ENCODE measurements at regions not wholly inside any gene's neighbourhood (a gene's known extent, or its start where the extent isn't known, plus 50 kb on each side); places are given as distances from the start of the nearest gene placed in this dataset.

DNA sequence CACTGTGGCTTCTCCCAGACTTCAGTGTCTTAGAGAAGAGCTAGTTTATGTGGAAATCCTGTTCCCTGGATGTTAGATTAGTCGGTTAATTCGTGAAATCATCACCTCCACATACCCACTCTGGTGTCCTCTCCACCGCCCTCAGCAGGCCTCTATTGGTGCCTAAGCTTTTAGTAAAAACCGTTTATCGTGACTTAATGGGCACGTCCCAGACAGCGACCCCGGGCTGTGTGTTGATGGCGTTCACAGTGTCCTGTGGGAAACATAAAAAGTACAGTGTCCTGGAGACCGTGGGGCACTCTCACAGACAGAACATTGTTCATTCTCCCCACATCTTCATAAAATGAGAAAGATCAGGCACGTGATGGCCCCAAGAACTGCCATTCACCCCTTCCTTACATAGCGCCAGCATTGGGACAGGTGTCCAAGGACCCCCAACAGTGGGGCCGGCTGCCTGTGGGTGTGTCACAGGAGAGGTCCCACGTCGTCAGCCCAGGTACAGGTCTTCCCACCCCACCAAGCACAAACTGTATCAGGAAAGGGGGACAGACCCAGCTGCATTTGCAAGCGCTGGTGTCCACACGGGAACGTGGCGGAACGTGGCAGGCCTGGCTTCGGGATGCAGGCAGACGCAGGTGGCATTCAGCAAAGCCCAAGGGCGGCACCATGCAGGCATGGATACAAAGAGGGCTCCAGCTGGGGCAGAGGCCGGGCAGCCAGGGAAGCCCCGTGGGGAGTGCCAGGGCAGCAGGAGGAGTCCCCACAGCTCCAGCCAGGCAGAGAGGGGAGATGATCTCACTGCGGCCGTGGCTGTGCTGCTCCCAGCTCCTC, 237.7 kb downstream of the DLL1 start:
- Mint-ChIP-seq H3K9me3 (peaks cover 18% of the 10 kb centered on the region; the same call in 1 of the 2 replicates), H3K4me1 (peaks cover 5% of the 10 kb centered on the region), H3K27ac (no peak overlapping the region), H3K27me3 (ENCODE audit: low read depth) (no peaks in the 10 kb centered on the region), H3K36me3 (peaks cover 6% of the 10 kb centered on the region), H3K4me3 (no peak overlapping the region)
- TF ChIP-seq SMAD4 (CRISPR knock-in tag; IDR thresholded peaks at IDR 0.05) (no peak), IRF2 (CRISPR knock-in tag; IDR thresholded peaks at IDR 0.05; ENCODE audit: borderline replicate concordance, low read depth) (no peak), SMAD3 (CRISPR knock-in tag; IDR thresholded peaks at IDR 0.05; ENCODE audit: borderline replicate concordance) (no peak), CREB1 (CRISPR knock-in tag; IDR thresholded peaks at IDR 0.05) (no peak), ZBTB21 (CRISPR knock-in tag; IDR thresholded peaks at IDR 0.05; ENCODE audit: borderline replicate concordance) (no peak), CBFB (CRISPR knock-in tag; IDR thresholded peaks at IDR 0.05; ENCODE audit: low read depth) (no peak), NFE2L1 (CRISPR knock-in tag; IDR thresholded peaks at IDR 0.05) (no peak), ZNF416 (CRISPR knock-in tag; IDR thresholded peaks at IDR 0.05) (no peak), FOXK1 (CRISPR knock-in tag; IDR thresholded peaks at IDR 0.05) (no peak)
- TF ChIP-seq, protein P1, sequence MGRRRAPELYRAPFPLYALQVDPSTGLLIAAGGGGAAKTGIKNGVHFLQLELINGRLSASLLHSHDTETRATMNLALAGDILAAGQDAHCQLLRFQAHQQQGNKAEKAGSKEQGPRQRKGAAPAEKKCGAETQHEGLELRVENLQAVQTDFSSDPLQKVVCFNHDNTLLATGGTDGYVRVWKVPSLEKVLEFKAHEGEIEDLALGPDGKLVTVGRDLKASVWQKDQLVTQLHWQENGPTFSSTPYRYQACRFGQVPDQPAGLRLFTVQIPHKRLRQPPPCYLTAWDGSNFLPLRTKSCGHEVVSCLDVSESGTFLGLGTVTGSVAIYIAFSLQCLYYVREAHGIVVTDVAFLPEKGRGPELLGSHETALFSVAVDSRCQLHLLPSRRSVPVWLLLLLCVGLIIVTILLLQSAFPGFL (CRISPR knock-in tag; IDR thresholded peaks at IDR 0.05; ENCODE audit: borderline replicate concordance), result no peak
- TF ChIP-seq, protein P2, sequence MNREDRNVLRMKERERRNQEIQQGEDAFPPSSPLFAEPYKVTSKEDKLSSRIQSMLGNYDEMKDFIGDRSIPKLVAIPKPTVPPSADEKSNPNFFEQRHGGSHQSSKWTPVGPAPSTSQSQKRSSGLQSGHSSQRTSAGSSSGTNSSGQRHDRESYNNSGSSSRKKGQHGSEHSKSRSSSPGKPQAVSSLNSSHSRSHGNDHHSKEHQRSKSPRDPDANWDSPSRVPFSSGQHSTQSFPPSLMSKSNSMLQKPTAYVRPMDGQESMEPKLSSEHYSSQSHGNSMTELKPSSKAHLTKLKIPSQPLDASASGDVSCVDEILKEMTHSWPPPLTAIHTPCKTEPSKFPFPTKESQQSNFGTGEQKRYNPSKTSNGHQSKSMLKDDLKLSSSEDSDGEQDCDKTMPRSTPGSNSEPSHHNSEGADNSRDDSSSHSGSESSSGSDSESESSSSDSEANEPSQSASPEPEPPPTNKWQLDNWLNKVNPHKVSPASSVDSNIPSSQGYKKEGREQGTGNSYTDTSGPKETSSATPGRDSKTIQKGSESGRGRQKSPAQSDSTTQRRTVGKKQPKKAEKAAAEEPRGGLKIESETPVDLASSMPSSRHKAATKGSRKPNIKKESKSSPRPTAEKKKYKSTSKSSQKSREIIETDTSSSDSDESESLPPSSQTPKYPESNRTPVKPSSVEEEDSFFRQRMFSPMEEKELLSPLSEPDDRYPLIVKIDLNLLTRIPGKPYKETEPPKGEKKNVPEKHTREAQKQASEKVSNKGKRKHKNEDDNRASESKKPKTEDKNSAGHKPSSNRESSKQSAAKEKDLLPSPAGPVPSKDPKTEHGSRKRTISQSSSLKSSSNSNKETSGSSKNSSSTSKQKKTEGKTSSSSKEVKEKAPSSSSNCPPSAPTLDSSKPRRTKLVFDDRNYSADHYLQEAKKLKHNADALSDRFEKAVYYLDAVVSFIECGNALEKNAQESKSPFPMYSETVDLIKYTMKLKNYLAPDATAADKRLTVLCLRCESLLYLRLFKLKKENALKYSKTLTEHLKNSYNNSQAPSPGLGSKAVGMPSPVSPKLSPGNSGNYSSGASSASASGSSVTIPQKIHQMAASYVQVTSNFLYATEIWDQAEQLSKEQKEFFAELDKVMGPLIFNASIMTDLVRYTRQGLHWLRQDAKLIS (CRISPR knock-in tag; IDR thresholded peaks at IDR 0.05; ENCODE audit: borderline replicate concordance), result no peak
- TF ChIP-seq, protein P3, sequence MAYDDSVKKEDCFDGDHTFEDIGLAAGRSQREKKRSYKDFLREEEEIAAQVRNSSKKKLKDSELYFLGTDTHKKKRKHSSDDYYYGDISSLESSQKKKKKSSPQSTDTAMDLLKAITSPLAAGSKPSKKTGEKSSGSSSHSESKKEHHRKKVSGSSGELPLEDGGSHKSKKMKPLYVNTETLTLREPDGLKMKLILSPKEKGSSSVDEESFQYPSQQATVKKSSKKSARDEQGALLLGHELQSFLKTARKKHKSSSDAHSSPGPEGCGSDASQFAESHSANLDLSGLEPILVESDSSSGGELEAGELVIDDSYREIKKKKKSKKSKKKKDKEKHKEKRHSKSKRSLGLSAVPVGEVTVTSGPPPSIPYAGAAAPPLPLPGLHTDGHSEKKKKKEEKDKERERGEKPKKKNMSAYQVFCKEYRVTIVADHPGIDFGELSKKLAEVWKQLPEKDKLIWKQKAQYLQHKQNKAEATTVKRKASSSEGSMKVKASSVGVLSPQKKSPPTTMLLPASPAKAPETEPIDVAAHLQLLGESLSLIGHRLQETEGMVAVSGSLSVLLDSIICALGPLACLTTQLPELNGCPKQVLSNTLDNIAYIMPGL (CRISPR knock-in tag; IDR thresholded peaks at IDR 0.05), result no peak
- TF ChIP-seq, protein P4, sequence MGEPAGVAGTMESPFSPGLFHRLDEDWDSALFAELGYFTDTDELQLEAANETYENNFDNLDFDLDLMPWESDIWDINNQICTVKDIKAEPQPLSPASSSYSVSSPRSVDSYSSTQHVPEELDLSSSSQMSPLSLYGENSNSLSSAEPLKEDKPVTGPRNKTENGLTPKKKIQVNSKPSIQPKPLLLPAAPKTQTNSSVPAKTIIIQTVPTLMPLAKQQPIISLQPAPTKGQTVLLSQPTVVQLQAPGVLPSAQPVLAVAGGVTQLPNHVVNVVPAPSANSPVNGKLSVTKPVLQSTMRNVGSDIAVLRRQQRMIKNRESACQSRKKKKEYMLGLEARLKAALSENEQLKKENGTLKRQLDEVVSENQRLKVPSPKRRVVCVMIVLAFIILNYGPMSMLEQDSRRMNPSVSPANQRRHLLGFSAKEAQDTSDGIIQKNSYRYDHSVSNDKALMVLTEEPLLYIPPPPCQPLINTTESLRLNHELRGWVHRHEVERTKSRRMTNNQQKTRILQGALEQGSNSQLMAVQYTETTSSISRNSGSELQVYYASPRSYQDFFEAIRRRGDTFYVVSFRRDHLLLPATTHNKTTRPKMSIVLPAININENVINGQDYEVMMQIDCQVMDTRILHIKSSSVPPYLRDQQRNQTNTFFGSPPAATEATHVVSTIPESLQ (CRISPR knock-in tag; IDR thresholded peaks at IDR 0.05), result no peak
- DNase-seq (ENCODE audit: low spot score) (peak; percentile 7), ATAC-seq (no peak)
- ChIA-PET POLR2A (no interaction called here), CTCF (no interaction called here)

DNA sequence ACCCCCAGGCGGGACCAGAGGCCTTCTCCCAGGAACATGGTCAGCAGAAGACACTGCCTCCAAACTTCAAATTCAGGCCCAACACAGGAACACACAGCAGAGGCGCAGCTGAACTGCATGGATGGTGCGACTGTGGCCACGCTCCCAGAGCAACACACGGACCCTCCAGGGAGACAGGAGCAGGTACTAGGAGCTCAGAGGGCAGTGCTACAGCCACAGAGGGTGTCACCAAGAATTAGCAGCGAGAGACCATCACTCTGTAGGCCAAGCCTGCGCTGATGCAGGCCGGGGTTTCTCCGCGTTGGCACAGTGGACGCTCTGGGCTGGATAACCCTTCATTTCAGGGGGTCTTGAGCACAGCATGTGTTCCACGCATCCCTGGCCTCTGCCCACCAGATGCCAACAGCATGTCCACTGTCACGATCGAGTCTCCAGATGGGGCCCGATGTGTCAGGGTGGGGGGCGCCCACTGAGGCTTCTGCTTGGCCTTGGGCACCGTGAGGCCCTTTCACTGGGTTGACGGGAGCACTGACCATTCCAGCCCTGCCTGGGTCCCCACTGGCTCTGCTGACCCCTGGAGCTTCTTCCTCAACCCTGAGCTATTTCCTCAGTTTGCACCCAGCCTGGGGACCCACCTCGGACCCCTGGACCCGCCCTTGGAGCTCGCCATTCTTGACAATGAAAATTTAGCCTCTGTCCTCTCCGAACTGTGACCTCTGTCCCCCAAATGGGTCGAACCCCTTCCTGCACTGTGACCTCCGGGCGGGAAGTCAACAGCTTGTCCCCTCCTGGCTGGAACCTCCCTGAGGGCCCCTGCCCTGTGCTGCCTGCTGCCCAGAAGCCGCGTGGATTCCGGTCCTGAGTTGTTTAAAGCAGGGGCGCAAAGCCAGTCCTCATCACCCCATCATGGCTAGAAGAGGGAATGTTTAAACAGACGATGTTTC, 239.4 kb downstream of the DLL1 start:
- H3K9me3 Mint-ChIP-seq, result peaks cover 23% of the 10 kb centered on the region; the same call in 1 of the 2 replicates
- peaks cover 6% of the 10 kb centered on the region for H3K4me1 Mint-ChIP-seq
- POLR2A ChIA-PET, result no interaction called here
- DNase-seq (ENCODE audit: low spot score) (no peak), ATAC-seq (no peak)
- H3K36me3 Mint-ChIP-seq, result peaks cover 6% of the 10 kb centered on the region
- H3K27me3 Mint-ChIP-seq (ENCODE audit: low read depth), result no peaks in the 10 kb centered on the region; the same call in 1 of the 2 replicates
- no peak overlapping the region for H3K4me3 Mint-ChIP-seq
- CTCF ChIA-PET, result no interaction called here
- H3K27ac Mint-ChIP-seq, result no peak overlapping the region
- TF ChIP-seq, protein P1 (CRISPR knock-in tag; IDR thresholded peaks at IDR 0.05; ENCODE audit: borderline replicate concordance), result no peak
- no peak for TF ChIP-seq SP1 (CRISPR knock-in tag; conservative IDR thresholded peaks at IDR 0.05)
- TF ChIP-seq CREB1 (CRISPR knock-in tag; IDR thresholded peaks at IDR 0.05), result no peak
- TF ChIP-seq, protein P5, sequence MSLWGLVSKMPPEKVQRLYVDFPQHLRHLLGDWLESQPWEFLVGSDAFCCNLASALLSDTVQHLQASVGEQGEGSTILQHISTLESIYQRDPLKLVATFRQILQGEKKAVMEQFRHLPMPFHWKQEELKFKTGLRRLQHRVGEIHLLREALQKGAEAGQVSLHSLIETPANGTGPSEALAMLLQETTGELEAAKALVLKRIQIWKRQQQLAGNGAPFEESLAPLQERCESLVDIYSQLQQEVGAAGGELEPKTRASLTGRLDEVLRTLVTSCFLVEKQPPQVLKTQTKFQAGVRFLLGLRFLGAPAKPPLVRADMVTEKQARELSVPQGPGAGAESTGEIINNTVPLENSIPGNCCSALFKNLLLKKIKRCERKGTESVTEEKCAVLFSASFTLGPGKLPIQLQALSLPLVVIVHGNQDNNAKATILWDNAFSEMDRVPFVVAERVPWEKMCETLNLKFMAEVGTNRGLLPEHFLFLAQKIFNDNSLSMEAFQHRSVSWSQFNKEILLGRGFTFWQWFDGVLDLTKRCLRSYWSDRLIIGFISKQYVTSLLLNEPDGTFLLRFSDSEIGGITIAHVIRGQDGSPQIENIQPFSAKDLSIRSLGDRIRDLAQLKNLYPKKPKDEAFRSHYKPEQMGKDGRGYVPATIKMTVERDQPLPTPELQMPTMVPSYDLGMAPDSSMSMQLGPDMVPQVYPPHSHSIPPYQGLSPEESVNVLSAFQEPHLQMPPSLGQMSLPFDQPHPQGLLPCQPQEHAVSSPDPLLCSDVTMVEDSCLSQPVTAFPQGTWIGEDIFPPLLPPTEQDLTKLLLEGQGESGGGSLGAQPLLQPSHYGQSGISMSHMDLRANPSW (CRISPR knock-in tag; conservative IDR thresholded peaks at IDR 0.05; ENCODE audit: low read depth), result no peak
- TF ChIP-seq, protein P6, sequence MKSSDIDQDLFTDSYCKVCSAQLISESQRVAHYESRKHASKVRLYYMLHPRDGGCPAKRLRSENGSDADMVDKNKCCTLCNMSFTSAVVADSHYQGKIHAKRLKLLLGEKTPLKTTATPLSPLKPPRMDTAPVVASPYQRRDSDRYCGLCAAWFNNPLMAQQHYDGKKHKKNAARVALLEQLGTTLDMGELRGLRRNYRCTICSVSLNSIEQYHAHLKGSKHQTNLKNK (CRISPR knock-in tag; IDR thresholded peaks at IDR 0.05), result no peak

All from WTC11 (cell line).